Thymus (tissue), 11 donors: ENCODE measurements at regions not wholly inside any gene's neighbourhood (a gene's known extent, or its start where the extent isn't known, plus 50 kb on each side); places are given as distances from the start of the nearest gene placed in this dataset.

Experiments
- DNase-seq, 9 donors: peaks; one replicate each; pipeline ENCODE4 v3.0.0-alpha.2; 2013; ENCODE audit warnings: low spot score in 9 of 9, low read depth in 6 of 9, missing footprints in 1 of 9
- H3K27ac ChIP-seq, 2 donors: one replicate each; pipeline ENCODE4 v1.5.1; 2013; ENCODE audit warnings: control low read depth in 1 of 2, low read depth in 1 of 2, low read length in 1 of 2, mild to moderate bottlenecking in 1 of 2, moderate library complexity in 1 of 2
- H3K27me3 ChIP-seq, 2 donors: one replicate each; pipeline ENCODE4 v1.5.1; 2013; ENCODE audit warnings: low read length in 1 of 2; ENCODE audit not compliant: control insufficient read depth in 2 of 2, insufficient read depth in 1 of 2
- H3K36me3 ChIP-seq, 2 donors: one replicate each; pipeline ENCODE4 v1.5.1; 2013; ENCODE audit warnings: low read length in 1 of 2, mild to moderate bottlenecking in 1 of 2, moderate library complexity in 1 of 2; ENCODE audit not compliant: control insufficient read depth in 2 of 2, insufficient read depth in 2 of 2
- H3K4me1 ChIP-seq, 2 donors: one replicate each; pipeline ENCODE4 v1.5.1; 2013; ENCODE audit warnings: low read length in 2 of 2; ENCODE audit not compliant: control insufficient read depth in 2 of 2, insufficient read depth in 2 of 2
- H3K4me3 ChIP-seq, 2 donors: one replicate each; pipeline ENCODE4 v1.5.1; 2013; ENCODE audit warnings: low read length in 2 of 2, control low read depth in 1 of 2, mild to moderate bottlenecking in 1 of 2
- H3K9me3 ChIP-seq, 2 donors: one replicate each; pipeline ENCODE4 v1.5.1; 2013; ENCODE audit warnings: low read length in 1 of 2, mild to moderate bottlenecking in 1 of 2; ENCODE audit not compliant: control insufficient read depth in 2 of 2, insufficient read depth in 1 of 2
- WGBS: extraction: QIAGEN DNeasy Blood & Tissue Kit; methylation state at CpG from one replicate; pipeline ENCODE4 v1.1.7; 2013; 5-methylcytosine and 5-hydroxymethylcytosine counted together
- donor health status: healthy.

DNA sequence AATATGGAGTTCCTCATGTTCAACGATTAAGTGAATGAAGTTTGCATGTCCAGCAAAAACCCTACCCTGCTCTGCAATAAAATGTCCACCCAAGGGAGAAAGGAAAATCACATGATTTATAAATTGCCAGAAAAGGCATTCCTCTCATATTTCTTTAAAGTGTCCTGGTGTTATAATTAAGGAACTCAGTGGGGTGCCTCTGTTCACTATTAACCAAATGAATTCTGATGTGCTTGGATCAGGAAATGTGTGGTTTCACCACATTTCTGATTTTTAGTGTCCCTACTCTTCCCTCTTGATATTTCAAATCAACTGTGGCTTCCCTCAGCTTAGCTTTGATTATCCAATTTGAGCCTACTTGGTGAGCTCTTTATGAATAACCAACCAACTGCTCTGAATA is 208.1 kb downstream of the PHLDA1 start:
- no peaks in the 10 kb centered on the region for H3K36me3 ChIP-seq
- no peak overlapping the region for H3K27ac ChIP-seq
- no peaks in the 10 kb centered on the region for H3K9me3 ChIP-seq
- no peak for DNase-seq
- H3K4me1 ChIP-seq = no peaks in the 10 kb centered on the region
- no peaks in the 10 kb centered on the region for H3K27me3 ChIP-seq
- no peak overlapping the region for H3K4me3 ChIP-seq
- WGBS = 95% methylated on average over 1 of the region's 1 CpG

DNA sequence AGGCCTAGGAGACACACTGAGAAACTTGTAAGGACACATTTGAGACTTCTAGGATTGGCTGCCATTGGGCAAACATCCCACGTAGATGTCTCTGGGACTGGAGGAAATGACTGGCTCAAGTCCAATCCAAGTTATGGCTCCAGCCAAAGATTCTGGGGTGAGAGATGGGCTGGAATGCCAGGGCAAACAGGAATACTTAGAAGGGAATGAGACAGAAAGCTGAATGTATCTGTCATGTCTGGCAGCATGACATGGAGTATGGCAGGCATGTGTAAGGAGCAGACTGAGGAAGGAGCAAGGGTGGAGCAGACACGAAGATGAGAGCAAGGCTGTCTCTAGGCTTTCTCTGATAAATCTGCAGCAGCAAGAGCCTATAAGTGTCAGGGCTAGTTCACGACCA is 209.2 kb downstream of the PHLDA1 start:
- WGBS = 92% methylated on average over 3 of the region's 3 CpGs

DNA sequence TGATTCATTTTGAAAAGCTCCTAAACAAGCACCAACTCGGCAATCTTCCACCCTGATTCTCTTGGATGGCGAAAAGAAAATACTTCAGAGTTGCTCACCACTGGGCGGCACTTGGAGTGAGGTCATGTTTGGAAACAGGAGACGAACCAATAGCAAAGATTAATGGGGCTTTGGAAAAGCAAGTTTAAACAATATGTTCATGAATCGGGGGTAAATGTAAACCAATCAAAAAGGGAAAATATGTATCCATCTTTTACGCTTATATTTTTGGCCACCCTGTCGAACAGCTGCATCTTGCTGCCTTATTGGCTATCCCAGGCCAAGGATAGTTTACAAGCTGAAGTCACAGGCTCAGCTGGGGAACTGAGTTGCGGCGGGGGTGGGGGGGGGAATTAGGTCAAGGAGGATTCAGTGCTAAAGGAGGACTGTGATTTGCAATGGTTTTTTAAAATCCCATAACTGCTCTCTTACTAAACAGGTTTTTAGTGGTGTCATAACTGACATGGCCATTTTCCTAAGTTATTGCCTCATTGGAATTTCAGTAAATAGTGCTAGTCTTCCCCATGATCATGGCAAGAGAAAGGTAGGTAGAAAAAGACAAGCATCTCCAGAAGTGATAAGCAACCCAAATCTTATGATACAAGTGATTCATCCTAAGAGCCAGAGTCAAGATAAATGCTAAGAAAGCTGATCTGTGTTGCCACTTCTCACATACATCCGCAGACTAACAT is 210.6 kb downstream of the PHLDA1 start:
- 93% methylated on average over 10 of the region's 10 CpGs for WGBS
- Histone ChIP-seq H3K36me3 (no peaks in the 10 kb centered on the region), H3K4me3 (no peak overlapping the region), H3K9me3 (no peaks in the 10 kb centered on the region), H3K4me1 (no peaks in the 10 kb centered on the region), H3K27ac (no peak overlapping the region), H3K27me3 (no peaks in the 10 kb centered on the region)
- DNase-seq = no peak

More for the DNA sequence above, 209.2 kb downstream of the PHLDA1 start:
- no peak overlapping the region for H3K27ac ChIP-seq
- no peaks in the 10 kb centered on the region for H3K9me3 ChIP-seq
- H3K4me1 ChIP-seq = no peaks in the 10 kb centered on the region
- H3K36me3 ChIP-seq = no peaks in the 10 kb centered on the region
- H3K4me3 ChIP-seq = no peak overlapping the region
- no peak for DNase-seq
- H3K27me3 ChIP-seq = no peaks in the 10 kb centered on the region

DNA sequence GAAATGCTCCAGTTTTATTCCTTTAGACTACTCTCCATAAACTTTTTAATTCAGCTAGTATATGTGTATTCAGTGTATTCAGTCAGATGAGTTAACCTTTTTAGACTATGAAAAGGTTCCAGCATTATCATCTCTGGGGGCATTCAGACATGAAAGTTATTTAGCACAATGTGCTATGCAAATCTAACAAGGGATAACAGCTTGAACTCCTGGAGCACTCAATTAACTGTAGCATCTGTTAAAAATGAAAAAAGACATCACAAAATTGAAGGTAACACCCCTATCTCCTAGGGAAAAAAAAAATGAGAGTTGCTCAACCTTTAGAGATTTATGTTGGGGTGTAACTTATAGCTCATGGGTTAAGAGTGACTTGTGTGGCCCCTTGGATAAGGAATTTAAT is 211.5 kb downstream of the PHLDA1 start:
- Histone ChIP-seq H3K36me3 (no peaks in the 10 kb centered on the region), H3K9me3 (no peaks in the 10 kb centered on the region), H3K27me3 (no peaks in the 10 kb centered on the region), H3K4me1 (peaks cover 0 to under 1% of the 10 kb centered on the region in 2 donors), H3K4me3 (no peak overlapping the region), H3K27ac (no peak overlapping the region)
- DNase-seq = no peak

DNA sequence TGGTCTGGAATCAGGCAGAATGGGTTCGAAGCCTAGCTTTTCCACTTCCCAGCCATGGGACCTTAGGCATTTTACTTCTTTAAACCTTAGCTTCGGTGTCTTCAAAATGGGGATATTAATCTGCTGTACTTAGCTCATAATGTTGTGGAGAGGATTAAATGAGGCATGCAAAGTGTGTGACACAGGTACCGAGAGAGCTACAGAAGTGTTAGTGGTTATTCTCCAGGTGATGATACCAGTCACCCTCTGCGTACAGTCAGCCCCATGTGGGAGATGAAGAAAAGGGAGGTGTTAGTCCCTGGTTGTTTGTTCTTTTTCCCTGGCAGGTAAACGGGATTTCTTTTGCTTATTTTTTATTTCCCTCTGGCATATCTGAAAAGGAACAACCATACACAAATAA is 212.1 kb downstream of the PHLDA1 start:
- no peaks in the 10 kb centered on the region for H3K36me3 ChIP-seq
- no peak overlapping the region for H3K4me3 ChIP-seq
- DNase-seq = no peak
- no peaks in the 10 kb centered on the region for H3K27me3 ChIP-seq
- H3K9me3 ChIP-seq = no peaks in the 10 kb centered on the region
- no peak overlapping the region for H3K27ac ChIP-seq
- H3K4me1 ChIP-seq = peaks cover 0 to 4% of the 10 kb centered on the region in 2 donors
- 94% methylated on average over 5 of the region's 5 CpGs for WGBS

DNA sequence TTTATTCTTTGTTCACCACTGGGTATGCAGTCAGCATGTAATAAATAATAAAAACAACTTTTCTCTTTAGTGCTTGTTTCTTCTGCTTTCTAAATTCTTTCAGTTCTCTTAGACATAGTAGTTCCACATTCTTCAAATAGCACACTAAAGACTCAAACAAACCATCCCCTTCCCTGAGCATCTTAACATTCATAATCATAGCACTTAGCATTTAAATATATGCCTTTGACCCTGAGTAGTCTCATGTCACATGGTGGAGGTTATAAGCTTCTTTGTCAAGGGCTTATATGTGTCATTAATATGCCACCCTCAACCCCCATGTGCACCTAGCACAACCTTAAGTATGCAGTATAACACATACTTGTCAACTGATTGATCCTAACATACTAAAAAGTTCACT is 212.7 kb downstream of the PHLDA1 start:
- Histone ChIP-seq H3K4me3 (no peak overlapping the region), H3K9me3 (no peaks in the 10 kb centered on the region), H3K36me3 (no peaks in the 10 kb centered on the region), H3K27me3 (no peaks in the 10 kb centered on the region), H3K27ac (no peak overlapping the region), H3K4me1 (peaks cover 0 to 4% of the 10 kb centered on the region in 2 donors)
- no peak for DNase-seq

DNA sequence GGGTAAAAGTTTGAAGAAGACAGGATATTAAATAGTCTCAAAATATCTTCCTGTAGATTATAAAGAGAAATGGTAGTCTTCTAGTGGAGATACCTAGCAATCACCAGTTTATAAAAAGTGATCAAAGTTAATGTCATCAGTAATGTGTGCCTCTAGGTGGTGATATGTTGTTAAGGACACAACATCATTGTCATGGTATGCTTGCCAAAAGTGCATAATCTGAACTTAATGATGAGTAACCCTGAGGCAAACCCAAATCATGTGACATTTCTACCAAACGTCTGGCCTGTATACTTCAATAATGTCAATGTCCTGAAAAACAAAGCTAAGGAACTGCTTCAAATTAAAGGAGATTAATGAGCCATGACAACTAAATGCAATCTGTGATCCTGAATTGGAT is 214.7 kb downstream of the PHLDA1 start:
- H3K27ac ChIP-seq = no peak overlapping the region
- WGBS = 51% methylated on average over 1 of the region's 1 CpG
- no peaks in the 10 kb centered on the region for H3K27me3 ChIP-seq

DNA sequence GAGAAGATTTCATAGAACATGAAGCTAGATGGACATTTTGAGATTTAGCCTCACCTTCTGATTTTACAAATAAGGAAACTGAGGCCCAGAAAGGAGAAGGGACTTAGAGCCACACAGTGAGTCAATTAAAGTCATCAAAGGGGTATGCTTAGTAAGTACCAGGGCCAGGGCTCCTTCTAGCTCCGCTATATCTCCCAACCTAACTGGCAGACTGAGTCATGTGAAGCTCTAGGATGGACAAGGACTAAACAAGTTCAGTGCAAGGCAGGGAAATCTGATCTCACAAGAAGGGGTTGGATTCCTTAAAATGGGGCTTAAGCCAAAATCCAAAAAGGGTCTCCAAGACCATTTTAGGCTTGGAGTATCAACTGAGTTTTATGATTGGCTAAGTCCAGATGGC is 215.8 kb downstream of the PHLDA1 start:
- DNase-seq = no peak
- peak overlapping the region in 1 of 2 donors; percentile 19 for H3K27ac ChIP-seq
- H3K4me1 ChIP-seq = peaks cover 0 to 4% of the 10 kb centered on the region in 2 donors
- no peak overlapping the region for H3K4me3 ChIP-seq
- no peaks in the 10 kb centered on the region for H3K27me3 ChIP-seq
- no peaks in the 10 kb centered on the region for H3K36me3 ChIP-seq
- H3K9me3 ChIP-seq = no peaks in the 10 kb centered on the region
- WGBS = 95% methylated on average over 1 of the region's 1 CpG

More for the DNA sequence above, 214.7 kb downstream of the PHLDA1 start:
- peaks cover 0 to 4% of the 10 kb centered on the region in 2 donors for H3K4me1 ChIP-seq
- no peak overlapping the region for H3K4me3 ChIP-seq
- no peaks in the 10 kb centered on the region for H3K9me3 ChIP-seq
- no peaks in the 10 kb centered on the region for H3K36me3 ChIP-seq
- no peak for DNase-seq

DNA sequence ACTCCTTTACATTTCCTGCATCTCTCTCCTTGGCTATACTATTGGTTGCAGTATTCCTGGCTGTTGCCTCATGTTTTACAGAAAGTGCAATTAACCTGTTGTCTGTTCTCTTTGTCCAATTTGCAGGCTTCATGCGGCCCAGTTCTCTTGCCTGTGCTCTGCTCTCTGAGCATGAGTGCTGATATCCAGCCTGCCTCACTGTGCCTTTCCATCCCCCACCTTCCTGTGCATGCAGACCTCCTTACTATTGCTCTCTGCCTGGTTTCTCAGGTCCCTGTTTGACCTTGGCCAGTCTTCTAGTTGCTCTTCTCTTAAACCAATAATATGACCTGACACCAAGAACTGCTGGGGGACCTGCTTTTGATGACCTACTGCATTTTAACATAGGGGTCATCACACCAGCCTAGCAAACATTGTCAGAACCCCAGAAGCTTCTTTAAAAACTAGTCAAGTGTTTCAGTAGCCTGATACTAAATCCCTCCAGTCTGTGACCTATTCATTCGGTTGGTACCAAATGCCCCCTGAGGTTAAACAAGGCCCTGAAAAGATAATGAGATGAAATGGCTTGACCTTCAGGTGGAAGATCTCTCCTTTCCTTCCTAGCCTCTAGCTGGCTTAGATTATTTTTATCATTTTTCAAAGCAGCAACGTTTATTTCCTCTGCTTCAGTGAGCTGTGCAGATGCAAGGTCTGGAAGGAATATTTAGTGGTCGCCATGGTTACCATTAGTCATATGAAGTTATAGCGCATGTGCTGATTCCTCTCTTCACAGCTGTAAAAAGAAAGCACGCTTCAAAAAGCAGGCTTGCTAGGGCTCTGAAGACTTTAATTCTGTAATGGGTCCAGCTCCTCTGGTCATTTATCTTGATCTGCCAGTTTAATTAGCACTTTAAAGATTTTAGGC is 216.5 kb downstream of the PHLDA1 start:
- H3K4me1 ChIP-seq = peaks cover 0 to 4% of the 10 kb centered on the region in 2 donors
- H3K27ac ChIP-seq = peak overlapping the region in 1 of 2 donors; percentile 43
- no peaks in the 10 kb centered on the region for H3K36me3 ChIP-seq
- whole genome bisulfite sequencing = 57% methylated on average over 6 of the region's 6 CpGs
- DNase-seq = peak in 5 of 9 donors; percentile 3 to 37 (median 5)
- H3K4me3 ChIP-seq = no peak overlapping the region
- no peaks in the 10 kb centered on the region for H3K27me3 ChIP-seq
- no peaks in the 10 kb centered on the region for H3K9me3 ChIP-seq
